ENCODE measurements at regions not wholly inside any gene's neighbourhood (a gene's known extent, or its start where the extent isn't known, plus 50 kb on each side); places are given as distances from the start of the nearest gene placed in this dataset.

GRCh38 chr5:176754376-176754973, 55.9 kb upstream of the UNC5A start:
- no peak for TF ChIP-seq TAF1 (IDR thresholded peaks at IDR 0.05; ENCODE audit: low read depth)
- no peak for TF ChIP-seq ZBTB7A (IDR thresholded peaks at IDR 0.05; ENCODE audit: low read depth)
- TF ChIP-seq YY1 (IDR thresholded peaks at IDR 0.05; ENCODE audit: low read depth) = no peak

Data from Ishikawa (cell line).